Gastroesophageal sphincter (tissue), 3 donors: ENCODE measurements at regions not wholly inside any gene's neighbourhood (a gene's known extent, or its start where the extent isn't known, plus 50 kb on each side); places are given as distances from the start of the nearest gene placed in this dataset.

Experiments used
- POLR2A ChIP-seq, 2 donors: fragments of 450-650 bp; IDR thresholded peaks; one replicate each; pipeline ENCODE4 v1.6.1; 2017; ENCODE audit warnings: antibody characterized with exemption in 2 of 2, mild to moderate bottlenecking in 2 of 2, moderate library complexity in 1 of 2
- POLR2AphosphoS5 ChIP-seq: sonication (generic); formaldehyde crosslinking; IDR thresholded peaks from one replicate; pipeline ENCODE4 v1.6.1; 2017; ENCODE audit warnings: antibody characterized with exemption
- TF ChIP-seq, protein P1 (sequence below), 4 experiments: fragments of 200-600 bp in 2 of 4; fragments of 450-650 bp in 2 of 4; sonication (generic) in 1 of 4; IDR thresholded peaks; one replicate each; pipeline ENCODE4 v1.5.1; 2017 to 2019; ENCODE audit warnings: antibody characterized with exemption in 4 of 4, mild to moderate bottlenecking in 2 of 4, moderate library complexity in 2 of 4

- TF ChIP-seq POLR2A (IDR thresholded peaks at IDR 0.05) (no peak), POLR2AphosphoS5 (no peak)
- TF ChIP-seq, protein P1, sequence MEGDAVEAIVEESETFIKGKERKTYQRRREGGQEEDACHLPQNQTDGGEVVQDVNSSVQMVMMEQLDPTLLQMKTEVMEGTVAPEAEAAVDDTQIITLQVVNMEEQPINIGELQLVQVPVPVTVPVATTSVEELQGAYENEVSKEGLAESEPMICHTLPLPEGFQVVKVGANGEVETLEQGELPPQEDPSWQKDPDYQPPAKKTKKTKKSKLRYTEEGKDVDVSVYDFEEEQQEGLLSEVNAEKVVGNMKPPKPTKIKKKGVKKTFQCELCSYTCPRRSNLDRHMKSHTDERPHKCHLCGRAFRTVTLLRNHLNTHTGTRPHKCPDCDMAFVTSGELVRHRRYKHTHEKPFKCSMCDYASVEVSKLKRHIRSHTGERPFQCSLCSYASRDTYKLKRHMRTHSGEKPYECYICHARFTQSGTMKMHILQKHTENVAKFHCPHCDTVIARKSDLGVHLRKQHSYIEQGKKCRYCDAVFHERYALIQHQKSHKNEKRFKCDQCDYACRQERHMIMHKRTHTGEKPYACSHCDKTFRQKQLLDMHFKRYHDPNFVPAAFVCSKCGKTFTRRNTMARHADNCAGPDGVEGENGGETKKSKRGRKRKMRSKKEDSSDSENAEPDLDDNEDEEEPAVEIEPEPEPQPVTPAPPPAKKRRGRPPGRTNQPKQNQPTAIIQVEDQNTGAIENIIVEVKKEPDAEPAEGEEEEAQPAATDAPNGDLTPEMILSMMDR (IDR thresholded peaks at IDR 0.05): no peak
Measured at GRCh38 chr2:120878970-120879369, 143.3 kb downstream of the GLI2 start.
